GM18868 (cell line): ENCODE measurements at regions not wholly inside any gene's neighbourhood (a gene's known extent, or its start where the extent isn't known, plus 50 kb on each side); places are given as distances from the start of the nearest gene placed in this dataset.

Experiments used
- ATAC-seq: cut with Tn5 transposase; IDR thresholded peaks from one replicate; pipeline ENCODE4 v1.9.1; 2021; ENCODE audit warnings: mild to moderate bottlenecking, moderate library complexity; ENCODE audit not compliant: unreplicated experiment

GRCh38 chr6:149264629-149265028 lies 52.9 kb upstream of the TAB2 start:
- ATAC-seq: no peak

DNA sequence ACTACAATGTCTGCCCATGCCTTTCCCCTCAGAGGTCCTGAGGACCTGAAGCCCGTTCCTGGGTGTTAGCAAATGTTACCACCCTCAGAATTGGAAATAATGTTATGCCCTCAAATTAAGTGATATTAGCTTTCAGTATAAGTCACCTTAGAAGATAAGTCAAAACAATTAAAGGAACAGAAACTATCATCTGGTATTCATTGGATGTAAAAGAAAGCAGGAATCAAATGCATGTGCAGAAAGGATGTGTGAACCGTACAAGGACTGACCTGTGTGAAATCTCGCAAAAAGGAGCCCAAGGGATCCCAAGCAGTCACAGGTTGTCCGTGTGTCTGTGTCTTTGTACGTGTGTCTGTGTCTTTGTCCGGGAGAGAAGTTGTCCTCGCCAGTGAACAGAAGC lies 51.6 kb upstream of the TAB2 start:
- no peak for ATAC-seq

GRCh38 chr6:149266659-149267058 lies 50.9 kb upstream of the TAB2 start:
- ATAC-seq: peak; percentile 85

GRCh38 chr6:149267072-149267471 lies 50.4 kb upstream of the TAB2 start:
- peak; percentile 9 for ATAC-seq

- ATAC-seq: no peak
Measured at GRCh38 chr6:149267513-149268043, 49.9 kb upstream of the TAB2 start.
